HG02885 (cell line): ENCODE measurements at regions not wholly inside any gene's neighbourhood (a gene's known extent, or its start where the extent isn't known, plus 50 kb on each side); places are given as distances from the start of the nearest gene placed in this dataset.
"Not testable (repeated sequence)": the region's sequence is repeated elsewhere in the genome, so short reads cannot be mapped to it uniquely, and the experiment has no call there.

Experiments used
- ATAC-seq: cut with Tn5 transposase; IDR thresholded peaks from one replicate; pipeline ENCODE4 v1.9.1; 2021; ENCODE audit warnings: mild to moderate bottlenecking; ENCODE audit not compliant: unreplicated experiment, poor library complexity

GRCh38 chr5:87572611-87573010, 159.9 kb upstream of the CCNH start:
- no peak for ATAC-seq

DNA sequence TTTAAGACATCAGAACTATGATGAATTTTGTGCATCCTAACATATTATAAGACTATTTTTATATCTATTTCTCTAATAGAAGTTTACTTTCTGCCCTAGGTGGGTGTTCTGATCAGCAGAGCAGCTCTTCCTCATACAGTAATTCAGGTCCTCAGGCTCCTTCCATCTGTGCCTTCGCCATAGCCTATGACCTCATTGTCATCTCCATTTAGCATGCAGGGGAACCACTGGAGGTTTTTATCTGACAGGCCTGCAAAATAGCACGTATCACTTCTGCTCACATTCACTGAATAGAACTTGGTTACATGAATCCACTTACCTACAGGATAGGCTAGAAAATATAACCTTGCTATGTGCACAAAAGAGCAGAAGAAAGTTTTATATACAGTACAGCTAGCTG, 159.4 kb upstream of the CCNH start:
- ATAC-seq, result peak; percentile 57

- ATAC-seq, result peak; percentile 78
Measured at GRCh38 chr5:87570366-87570765, 157.6 kb upstream of the CCNH start.

DNA sequence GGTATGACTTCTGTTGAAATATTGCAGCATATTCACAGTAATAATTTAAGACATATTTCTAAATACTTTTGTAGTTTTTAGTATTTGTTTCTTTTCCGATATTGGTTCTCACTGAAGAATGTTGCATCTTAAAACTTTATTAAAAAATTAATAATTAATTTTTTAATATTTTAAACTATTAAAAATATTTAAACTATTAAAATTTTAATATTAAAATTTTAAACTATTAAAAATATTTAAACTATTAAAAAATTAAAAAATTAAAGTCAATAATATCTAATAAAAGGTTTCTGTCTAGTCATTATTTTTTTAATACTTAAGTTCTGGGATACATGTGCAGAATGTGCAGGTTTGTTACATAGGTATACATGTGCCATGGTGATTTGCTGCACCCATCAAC, 149.3 kb upstream of the CCNH start:
- ATAC-seq, result no peak

GRCh38 chr5:87560528-87560927, 147.8 kb upstream of the CCNH start:
- peak; percentile 56 for ATAC-seq

DNA sequence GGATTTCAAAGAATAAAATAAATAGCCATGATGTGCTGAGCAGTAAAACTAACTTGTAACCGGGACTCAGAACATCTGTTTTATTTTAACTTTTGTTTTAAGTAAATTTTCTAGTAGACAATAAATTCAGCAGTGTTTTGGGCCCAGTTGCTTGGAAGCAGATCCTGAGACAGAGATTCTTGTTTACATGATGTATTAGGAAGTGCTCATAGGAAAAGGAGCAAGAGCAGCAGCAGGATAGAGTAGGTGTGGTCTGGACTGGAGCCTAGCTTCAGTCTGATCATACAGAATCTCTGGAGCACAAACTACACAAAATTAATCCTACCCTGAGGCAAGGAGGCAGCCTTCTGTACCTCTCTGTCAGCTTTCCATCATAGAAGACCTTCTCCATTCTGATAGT, 139.2 kb upstream of the CCNH start:
- ATAC-seq, result no peak

DNA sequence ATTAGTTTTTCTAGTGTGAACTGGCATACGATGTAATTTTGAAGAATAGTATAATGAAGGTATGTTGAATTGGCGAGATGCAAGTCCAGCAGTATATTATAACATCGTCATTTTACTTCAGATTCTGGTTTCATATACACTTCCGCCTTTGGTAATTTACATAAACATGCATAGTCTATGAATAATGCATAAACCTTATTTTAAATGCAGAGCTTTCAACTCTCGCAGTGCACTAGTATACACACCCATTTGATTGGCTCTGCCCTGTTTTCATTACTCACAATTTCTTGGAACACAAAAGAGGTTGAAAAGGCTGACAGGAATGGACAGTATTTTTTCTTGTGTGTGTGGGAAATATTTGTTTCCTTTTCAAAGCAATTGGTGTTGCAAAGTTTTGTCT, 128.9 kb upstream of the CCNH start:
- ATAC-seq, result no peak

DNA sequence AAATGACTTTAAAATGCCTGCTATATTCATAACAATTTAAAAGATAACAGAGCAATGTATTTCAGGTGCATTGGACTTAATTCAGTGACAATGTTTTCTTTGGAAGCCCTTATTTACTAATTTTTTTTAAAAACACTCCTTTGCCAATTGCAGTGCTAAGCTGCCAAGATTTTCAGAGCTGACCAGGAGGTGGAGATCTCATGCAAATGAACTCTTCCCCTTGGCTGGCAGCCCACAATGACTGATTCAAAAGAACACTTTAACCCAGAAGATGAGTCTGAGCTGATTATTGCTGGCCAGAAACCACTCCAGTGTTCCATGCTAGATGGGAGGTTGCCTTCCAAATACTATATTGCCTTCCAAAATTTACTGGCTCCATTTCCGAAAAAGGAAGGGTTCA, 128.3 kb upstream of the CCNH start:
- no peak for ATAC-seq

DNA sequence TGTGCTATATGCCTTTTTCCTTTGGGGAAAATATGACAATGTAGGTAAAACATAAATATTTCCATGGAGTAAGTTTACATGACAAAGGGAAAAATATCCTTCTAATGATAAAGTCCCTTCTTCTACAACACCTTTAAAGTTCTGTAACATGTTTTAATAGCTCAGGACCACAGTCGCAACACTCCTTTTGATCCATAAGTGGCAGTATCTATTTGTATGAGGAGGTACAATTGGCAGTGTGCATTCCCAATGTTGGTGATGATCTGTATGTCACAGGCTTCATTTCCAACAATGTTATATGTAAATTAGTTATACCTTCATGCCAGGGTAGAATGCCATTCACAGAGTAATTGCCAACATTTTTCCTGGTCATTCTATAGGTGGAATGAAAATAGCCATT, 127.1 kb upstream of the CCNH start:
- ATAC-seq, result no peak

DNA sequence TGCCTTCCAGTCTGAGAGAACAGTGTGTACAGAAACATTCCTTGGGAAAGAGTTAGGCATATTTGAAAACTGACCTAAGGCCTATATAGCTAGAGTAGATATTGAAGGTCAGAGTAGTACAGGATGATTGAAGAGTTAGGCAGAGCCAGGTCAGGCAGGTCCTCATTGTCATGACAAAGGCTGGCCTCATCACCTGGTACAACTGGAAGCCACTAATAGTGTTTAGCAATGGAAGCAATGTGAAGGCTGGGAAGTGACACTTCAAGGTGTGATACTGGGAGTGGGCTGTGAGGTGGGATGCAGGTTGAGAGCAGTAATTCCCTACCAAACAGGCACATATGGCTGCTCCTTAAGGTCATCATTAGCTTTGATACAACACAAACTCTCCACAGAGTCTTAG, 123.6 kb upstream of the CCNH start:
- ATAC-seq, result no peak

GRCh38 chr5:87535706-87536105, 123.0 kb upstream of the CCNH start:
- ATAC-seq, result no peak

DNA sequence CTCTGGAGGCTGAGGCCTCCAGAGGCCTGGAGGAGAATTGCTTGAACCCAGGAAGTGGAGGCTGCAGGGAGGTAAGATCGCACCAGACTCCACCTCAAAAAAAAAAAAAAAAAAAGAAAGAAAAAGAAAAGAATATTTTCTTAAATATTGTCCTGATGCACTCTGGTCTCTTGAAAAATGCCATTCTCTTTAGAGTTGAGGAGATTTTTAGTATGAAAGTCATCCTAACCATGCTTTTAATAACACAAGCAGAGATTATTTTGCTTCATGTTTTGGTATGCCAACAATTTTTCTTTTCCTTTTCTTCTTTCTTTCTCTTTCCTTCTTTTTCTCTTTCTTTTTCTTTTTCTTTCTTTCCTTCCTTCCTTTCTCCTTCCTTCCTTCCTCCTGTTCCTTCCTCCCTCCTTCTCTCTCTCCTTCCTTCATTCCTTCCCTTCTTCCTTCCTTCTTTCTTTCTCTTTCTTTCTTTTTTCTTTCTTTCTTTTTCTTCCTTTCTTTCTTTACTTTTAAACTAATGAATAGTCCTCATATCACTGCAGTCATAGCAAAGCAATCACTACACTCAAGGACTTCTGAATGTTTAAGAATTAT, 116.9 kb upstream of the CCNH start:
- ATAC-seq, result no peak

DNA sequence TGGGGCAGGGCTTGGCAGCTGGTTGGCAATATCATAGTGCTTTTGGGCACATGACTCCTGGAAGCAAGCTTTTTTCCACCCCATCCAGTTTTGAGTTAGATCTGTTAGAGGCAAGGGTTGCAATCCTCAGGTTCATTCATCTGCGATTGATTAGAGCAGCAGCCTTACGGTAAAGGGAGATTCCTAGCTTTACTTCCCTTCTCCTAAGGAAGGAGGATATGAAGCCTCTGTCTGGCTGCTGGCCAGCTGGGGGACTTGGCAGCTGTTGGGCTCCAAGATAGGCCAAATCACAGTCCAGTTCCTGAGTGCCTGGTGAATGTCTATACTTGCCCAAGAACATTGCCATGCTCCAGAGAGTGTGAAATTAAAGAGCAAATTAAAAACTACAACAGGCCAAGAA, 113.4 kb upstream of the CCNH start:
- ATAC-seq, result no peak

GRCh38 chr5:87524217-87524616, 111.5 kb upstream of the CCNH start:
- ATAC-seq, result no peak

DNA sequence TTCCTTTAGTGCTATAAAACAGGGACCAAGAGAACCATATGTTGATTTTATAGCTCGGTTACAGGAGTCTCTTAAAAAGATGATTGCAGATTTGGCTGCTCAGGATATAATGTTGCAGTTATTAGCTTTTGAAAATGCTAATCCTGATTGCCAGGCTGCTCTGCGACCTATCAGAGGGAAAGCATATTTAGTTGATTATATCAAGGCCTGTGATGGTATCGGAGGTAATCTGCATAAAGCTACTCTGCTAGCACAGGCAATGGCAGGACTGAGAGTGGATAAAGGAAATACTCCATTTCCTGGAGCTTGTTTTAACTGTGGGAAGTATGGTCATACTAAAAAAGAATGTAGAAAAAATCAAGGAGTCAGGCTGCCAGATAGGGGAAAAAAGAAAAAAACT, 99.0 kb upstream of the CCNH start:
- ATAC-seq, result not testable (repeated sequence)

- ATAC-seq, result no peak
Measured at GRCh38 chr5:87503004-87503403, 90.3 kb upstream of the CCNH start.

GRCh38 chr5:87499478-87500410, 87.0 kb upstream of the CCNH start:
- no peak for ATAC-seq
